OCI-LY7 (cell line): ENCODE measurements at regions not wholly inside any gene's neighbourhood (a gene's known extent, or its start where the extent isn't known, plus 50 kb on each side); places are given as distances from the start of the nearest gene placed in this dataset.

Experiments used
- CTCF ChIP-seq: fragments of 200-600 bp; sonication (generic); conservative IDR thresholded peaks from 2 replicates; pipeline ENCODE4 v1.5.1; 2014; ENCODE audit warnings: mild to moderate bottlenecking, antibody characterized with exemption, low read length, moderate library complexity, mixed read lengths
- EZH2phosphoT487 ChIP-seq: fragments of 200-600 bp; sonication (generic); IDR thresholded peaks from 2 replicates; pipeline ENCODE4 v1.6.1; 2018; ENCODE audit warnings: low read depth, borderline replicate concordance, mild to moderate bottlenecking, mixed run types, antibody characterized with exemption, low read length, moderate library complexity, mixed read lengths

- no peak for TF ChIP-seq CTCF
- TF ChIP-seq EZH2phosphoT487 = no peak
Measured at GRCh38 chr1:199054694-199055093, 415.9 kb downstream of the PTPRC start.
